Activated CD4-positive, alpha-beta T cell treated with anti-CD3 and anti-CD28 coated beads, Interleukin-2, amount 10 ng/mL, durations not matched to agents 7 days and 5 days (primary cell): ENCODE measurements at regions not wholly inside any gene's neighbourhood (a gene's known extent, or its start where the extent isn't known, plus 50 kb on each side); places are given as distances from the start of the nearest gene placed in this dataset.

ENCODE experiments used
- CTCF ChIA-PET: fragments of 350-600 bp; sonication (Branson Sonifier 250); formaldehyde crosslinking; loops from one replicate; lab custom pipeline; 2021; ENCODE audit warnings: antibody characterized with exemption; lab: Charles Lee
- POLR2A ChIA-PET: fragments of 350-600 bp; sonication (Branson Sonifier 250); formaldehyde crosslinking; loops from one replicate; lab custom pipeline; 2021; ENCODE audit warnings: antibody characterized with exemption; lab: Charles Lee
- DNase-seq: peaks from one replicate; pipeline ENCODE4 v3.0.0-alpha.2; 2020
- H3K27ac Mint-ChIP-seq: one replicate; pipeline ENCODE4 v1.8.0; 2021; ENCODE audit warnings: mild to moderate bottlenecking, moderate library complexity, mixed read lengths
- H3K27me3 Mint-ChIP-seq: one replicate; pipeline ENCODE4 v1.8.0; 2021; ENCODE audit warnings: mixed read lengths
- H3K36me3 Mint-ChIP-seq: one replicate; pipeline ENCODE4 v1.8.0; 2021; ENCODE audit warnings: low read depth, mixed read lengths
- H3K4me1 Mint-ChIP-seq: one replicate; pipeline ENCODE4 v1.8.0; 2021; ENCODE audit warnings: mixed read lengths
- H3K4me3 Mint-ChIP-seq: one replicate; pipeline ENCODE4 v1.8.0; 2021; ENCODE audit warnings: mild to moderate bottlenecking, moderate library complexity, mixed read lengths
- H3K9me3 Mint-ChIP-seq: one replicate; pipeline ENCODE4 v1.8.0; 2021; ENCODE audit warnings: mixed read lengths

DNA sequence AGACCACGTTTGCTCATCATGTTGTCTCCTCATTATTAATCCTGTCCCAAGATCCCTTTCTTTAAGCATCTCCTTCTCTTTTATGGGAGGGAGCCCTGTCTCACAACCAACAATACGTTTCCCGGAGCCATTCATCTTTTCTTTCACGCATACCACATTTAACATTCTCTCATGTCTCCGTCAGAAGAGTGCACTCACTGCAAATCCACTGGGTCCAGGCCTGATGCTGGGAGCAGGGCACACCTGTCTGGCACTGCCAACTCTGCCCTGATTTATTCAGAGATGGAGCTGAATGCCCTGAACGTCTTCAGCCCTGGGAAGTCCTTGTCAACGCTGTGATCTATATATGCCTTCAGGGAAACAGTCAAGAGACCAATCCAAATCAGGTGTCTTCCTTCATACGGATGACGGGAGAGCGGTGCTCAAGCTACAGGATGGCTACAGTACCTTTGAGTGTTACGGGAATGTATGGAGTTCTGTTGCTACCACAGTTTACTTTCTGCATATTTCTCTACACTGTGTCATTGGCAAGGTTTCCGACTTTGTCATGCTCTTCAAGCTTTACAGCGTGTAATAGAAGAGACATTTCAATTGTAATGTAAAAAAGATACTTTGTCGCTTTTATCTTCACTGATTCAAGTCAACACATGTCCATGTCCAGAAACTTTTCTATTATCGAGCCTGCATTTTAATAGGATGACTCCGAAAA is 140.4 kb upstream of the SLITRK2 start:
- POLR2A ChIA-PET, result no interaction called here

DNA sequence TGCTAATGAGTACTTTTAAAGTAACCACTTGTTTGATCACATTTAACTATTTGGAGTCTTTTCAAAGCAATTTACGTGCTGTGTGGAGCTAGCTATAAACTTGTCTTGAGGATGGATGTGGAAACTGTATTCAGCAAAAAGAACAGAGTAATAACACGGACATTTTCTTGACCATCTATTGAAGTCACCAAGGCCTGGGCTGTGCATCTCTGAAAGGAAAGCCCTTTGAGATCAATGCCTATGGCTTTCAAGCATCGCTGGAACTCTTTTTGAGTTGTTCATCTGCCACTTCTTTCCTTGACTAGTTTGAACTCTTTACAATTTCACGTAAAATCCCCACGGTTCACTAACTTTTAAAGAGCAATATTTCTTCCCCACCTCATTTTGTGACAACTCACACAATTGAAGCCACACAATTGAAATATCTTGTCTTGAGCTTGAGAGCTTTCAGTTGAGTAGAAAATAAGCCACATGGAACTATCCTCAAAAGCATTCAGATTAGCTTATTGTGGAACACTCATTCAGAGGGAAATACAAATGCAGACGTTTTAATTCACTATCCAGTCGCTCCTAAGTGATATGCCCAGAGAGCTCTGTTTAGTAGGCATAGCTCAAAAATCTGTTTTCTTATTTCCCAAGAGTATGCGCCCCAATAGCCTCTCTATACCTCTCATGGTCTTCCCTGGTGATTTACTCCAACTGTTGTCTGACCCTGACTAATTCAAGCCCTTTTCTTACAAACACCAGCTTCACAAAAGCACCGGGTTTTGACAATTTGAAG is 134.9 kb upstream of the SLITRK2 start:
- H3K4me3 Mint-ChIP-seq, result no peak overlapping the region
- DNase-seq, result no peak
- CTCF ChIA-PET, result no interaction called here
- no peak overlapping the region for H3K27ac Mint-ChIP-seq
- POLR2A ChIA-PET, result no interaction called here
- no peaks in the 10 kb centered on the region for H3K4me1 Mint-ChIP-seq
- no peaks in the 10 kb centered on the region for H3K9me3 Mint-ChIP-seq
- H3K36me3 Mint-ChIP-seq, result no peaks in the 10 kb centered on the region
- H3K27me3 Mint-ChIP-seq, result no peaks in the 10 kb centered on the region

More for the DNA sequence above, 140.4 kb upstream of the SLITRK2 start:
- Mint-ChIP-seq H3K27me3 (no peaks in the 10 kb centered on the region), H3K4me1 (no peaks in the 10 kb centered on the region), H3K4me3 (no peak overlapping the region), H3K9me3 (peaks cover 2% of the 10 kb centered on the region), H3K27ac (no peak overlapping the region), H3K36me3 (no peaks in the 10 kb centered on the region)
- DNase-seq, result no peak
- CTCF ChIA-PET, result no interaction called here

DNA sequence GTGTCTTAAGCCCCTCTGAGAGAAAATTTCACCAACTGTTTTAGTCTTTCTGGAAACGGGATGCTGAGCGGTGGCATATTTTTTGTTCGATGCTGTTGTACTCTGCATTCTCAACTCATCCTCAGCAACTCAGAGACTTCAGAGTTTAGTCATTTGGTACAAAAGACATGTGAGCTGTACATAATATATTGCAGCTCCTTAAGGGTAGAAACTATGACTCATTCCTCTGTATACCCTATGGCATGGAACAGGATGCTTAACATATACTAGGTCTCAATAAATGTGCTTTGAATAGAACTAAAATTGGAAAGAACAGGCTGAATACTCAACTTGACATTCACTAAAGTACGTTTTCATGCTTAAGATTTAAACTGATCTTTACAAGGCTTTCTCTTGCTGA is 130.5 kb upstream of the SLITRK2 start:
- H3K27ac Mint-ChIP-seq, result no peak overlapping the region
- no peak for DNase-seq
- no peaks in the 10 kb centered on the region for H3K4me1 Mint-ChIP-seq
- no peaks in the 10 kb centered on the region for H3K36me3 Mint-ChIP-seq
- CTCF ChIA-PET, result no interaction called here
- H3K4me3 Mint-ChIP-seq, result no peak overlapping the region
- POLR2A ChIA-PET, result no interaction called here
- H3K27me3 Mint-ChIP-seq, result no peaks in the 10 kb centered on the region
- peaks cover 3% of the 10 kb centered on the region for H3K9me3 Mint-ChIP-seq

DNA sequence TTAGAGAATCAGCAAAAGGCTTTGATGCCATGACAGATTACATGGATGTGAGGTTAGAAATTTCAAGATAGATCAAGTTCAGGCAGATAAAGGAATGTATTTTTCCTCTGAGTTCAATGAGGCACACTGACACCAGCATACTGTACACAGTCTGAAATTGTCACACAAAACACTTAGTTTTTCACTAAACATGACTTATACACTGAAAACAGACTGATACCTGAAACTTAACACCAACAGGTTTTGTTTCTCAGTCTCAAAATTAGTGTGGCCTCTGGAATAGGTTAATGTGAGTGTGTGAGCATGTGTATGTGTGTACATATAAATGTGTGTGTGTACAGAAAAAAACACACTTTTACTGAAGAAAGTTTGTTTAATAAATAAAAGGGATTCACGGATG is 129.9 kb upstream of the SLITRK2 start:
- CTCF ChIA-PET, result no interaction called here
- Mint-ChIP-seq H3K4me1 (no peaks in the 10 kb centered on the region), H3K27ac (no peak overlapping the region), H3K4me3 (no peak overlapping the region), H3K36me3 (no peaks in the 10 kb centered on the region), H3K9me3 (peaks cover 3% of the 10 kb centered on the region), H3K27me3 (no peaks in the 10 kb centered on the region)
- DNase-seq, result no peak
- POLR2A ChIA-PET, result no interaction called here

DNA sequence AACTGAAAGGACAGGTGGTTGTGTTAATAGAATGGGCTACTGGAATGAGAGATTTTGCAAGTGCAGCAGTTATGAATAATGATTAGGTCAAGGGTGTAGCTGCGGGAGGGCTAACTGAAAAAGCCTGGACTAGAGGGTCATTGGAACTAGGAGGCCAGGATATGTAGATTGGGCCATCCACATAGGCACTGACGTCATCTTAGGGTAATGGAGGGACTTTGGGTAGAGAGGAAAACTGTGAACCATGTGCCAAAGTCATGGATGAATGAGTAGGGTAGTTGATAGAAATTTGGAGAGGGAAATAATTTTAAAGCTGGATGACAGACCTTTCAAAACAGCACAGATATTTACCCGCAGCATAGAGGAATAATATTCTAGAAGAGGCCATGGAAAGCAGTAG is 123.6 kb upstream of the SLITRK2 start:
- H3K36me3 Mint-ChIP-seq, result no peaks in the 10 kb centered on the region
- no peak overlapping the region for H3K4me3 Mint-ChIP-seq
- H3K9me3 Mint-ChIP-seq, result peaks cover 3% of the 10 kb centered on the region
- no peaks in the 10 kb centered on the region for H3K4me1 Mint-ChIP-seq
- ChIA-PET POLR2A (no interaction called here), CTCF (no interaction called here)
- no peak for DNase-seq
- H3K27me3 Mint-ChIP-seq, result no peaks in the 10 kb centered on the region
- H3K27ac Mint-ChIP-seq, result no peak overlapping the region

DNA sequence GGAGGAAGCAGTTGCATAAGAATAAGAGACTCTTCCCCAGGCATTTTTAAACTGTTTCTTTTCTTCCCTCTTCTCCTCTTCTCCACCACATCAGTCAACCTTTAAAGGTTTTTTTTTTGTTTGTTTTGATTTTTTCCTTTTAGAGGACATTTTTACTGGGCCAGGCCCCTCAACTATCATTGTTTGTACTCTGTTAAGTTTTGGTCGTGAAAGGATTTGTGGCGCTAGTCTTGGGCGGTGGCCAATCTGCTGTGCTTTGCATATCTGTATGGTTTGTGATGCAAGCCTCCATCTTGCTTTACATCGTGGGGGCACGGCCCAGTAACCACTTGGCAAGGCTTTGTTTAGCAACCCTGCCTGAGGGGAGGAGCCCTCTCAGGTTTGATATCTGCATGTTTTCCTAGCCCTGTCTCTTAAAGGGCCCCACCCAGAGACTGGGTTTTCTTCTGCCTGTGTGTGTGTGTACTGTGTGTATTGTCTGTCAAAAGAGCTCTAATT is 101.9 kb upstream of the SLITRK2 start:
- peaks cover 2% of the 10 kb centered on the region for H3K9me3 Mint-ChIP-seq
- ChIA-PET POLR2A (no interaction called here), CTCF (no interaction called here)
- DNase-seq, result no peak
- H3K27ac Mint-ChIP-seq, result no peak overlapping the region
- no peaks in the 10 kb centered on the region for H3K4me1 Mint-ChIP-seq
- H3K27me3 Mint-ChIP-seq, result no peaks in the 10 kb centered on the region
- H3K36me3 Mint-ChIP-seq, result no peaks in the 10 kb centered on the region
- no peak overlapping the region for H3K4me3 Mint-ChIP-seq

DNA sequence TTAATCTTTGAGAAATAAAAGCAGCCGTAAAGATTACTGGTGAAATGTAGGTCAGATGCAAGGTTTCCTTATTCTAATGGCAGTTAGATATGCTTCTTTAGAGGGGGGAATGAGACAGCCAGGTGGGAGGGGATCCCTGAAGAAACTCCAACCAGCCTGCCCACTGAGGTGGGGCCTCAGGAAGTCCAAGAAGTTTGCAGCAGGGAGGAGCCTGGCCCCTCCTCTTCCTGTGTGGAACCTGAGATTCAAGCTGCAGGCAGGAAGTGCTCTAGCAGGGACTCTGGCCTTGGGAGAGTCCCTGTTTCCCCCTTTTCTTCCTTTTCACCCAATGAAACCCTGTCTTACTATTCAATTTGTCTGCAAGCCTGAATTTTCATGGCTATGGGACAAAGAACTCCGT is 101.4 kb upstream of the SLITRK2 start:
- H3K4me1 Mint-ChIP-seq, result no peaks in the 10 kb centered on the region
- no peak for DNase-seq
- H3K27ac Mint-ChIP-seq, result no peak overlapping the region
- peaks cover 2% of the 10 kb centered on the region for H3K9me3 Mint-ChIP-seq
- no peaks in the 10 kb centered on the region for H3K36me3 Mint-ChIP-seq
- ChIA-PET POLR2A (no interaction called here), CTCF (no interaction called here)
- H3K27me3 Mint-ChIP-seq, result no peaks in the 10 kb centered on the region
- no peak overlapping the region for H3K4me3 Mint-ChIP-seq

DNA sequence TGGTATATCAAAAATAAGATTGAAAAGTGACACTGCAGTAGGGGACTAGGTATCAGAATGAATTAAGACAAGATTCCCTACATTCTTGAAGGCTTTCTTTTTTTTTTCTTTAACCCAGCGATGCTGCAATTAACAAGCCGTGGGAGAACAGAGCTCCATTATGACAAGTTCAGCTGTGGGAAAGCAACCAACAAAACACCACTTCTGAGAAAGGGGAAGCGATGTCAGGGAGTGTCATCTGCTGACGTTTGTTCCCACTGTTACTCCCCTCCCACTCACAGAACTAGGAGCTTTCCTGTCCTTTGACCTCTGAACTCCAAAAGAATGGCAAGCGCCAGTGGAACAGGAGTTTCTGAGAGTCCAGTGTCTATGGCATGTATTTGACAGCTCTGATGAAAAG is 90.2 kb upstream of the SLITRK2 start:
- CTCF ChIA-PET, result interaction anchor here (1.4 kb wide), 1 partner anchor 21 kb away, joined by 3 read pairs; no protein-coding TSS in a partner anchor
- no peak for DNase-seq
- POLR2A ChIA-PET, result no interaction called here
- Mint-ChIP-seq H3K4me3 (no peak overlapping the region), H3K4me1 (no peaks in the 10 kb centered on the region), H3K36me3 (no peaks in the 10 kb centered on the region), H3K9me3 (no peaks in the 10 kb centered on the region), H3K27ac (no peak overlapping the region), H3K27me3 (no peaks in the 10 kb centered on the region)

DNA sequence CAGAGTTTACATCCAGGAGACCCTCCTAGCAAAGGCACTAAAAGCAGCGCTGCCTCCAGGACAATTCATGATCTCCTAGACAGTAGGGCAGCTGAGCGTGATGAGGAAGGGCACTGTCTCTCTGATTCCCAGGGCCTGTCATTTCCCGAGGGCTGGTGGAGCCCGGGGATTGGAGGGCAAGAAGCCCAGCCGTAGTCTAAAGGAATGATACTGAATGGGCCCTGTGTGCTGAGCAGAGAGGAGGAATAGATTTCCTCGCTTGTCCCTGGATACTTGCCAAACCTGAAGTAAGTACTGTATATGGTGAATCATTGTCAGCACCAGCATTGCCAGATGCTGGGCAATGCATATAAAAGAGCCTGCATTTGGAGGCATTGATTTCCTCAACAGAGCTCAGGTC is 88.0 kb upstream of the SLITRK2 start:
- no peak overlapping the region for H3K4me3 Mint-ChIP-seq
- no peaks in the 10 kb centered on the region for H3K27me3 Mint-ChIP-seq
- DNase-seq, result no peak
- POLR2A ChIA-PET, result no interaction called here
- no peak overlapping the region for H3K27ac Mint-ChIP-seq
- CTCF ChIA-PET, result no interaction called here
- no peaks in the 10 kb centered on the region for H3K4me1 Mint-ChIP-seq
- H3K36me3 Mint-ChIP-seq, result no peaks in the 10 kb centered on the region
- H3K9me3 Mint-ChIP-seq, result no peaks in the 10 kb centered on the region

DNA sequence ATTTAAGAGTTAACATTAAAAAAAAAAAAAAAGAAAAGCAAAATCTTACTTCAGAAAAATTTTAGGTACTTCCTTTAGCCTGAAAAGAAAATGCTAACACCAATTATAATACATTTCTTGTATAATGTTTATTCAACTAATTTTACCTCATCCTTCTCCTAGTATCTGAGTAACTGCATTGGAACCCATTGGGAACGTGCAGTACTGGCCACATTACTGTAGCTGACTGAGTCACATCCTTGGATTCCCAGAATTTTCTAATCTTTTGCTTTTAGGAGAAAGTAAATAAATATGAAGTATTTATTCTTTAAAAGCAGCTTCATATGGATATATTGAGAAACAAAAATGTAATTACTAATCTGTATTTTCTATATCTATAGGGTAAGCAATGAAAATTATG is 82.6 kb upstream of the SLITRK2 start:
- no peaks in the 10 kb centered on the region for H3K36me3 Mint-ChIP-seq
- H3K27me3 Mint-ChIP-seq, result no peaks in the 10 kb centered on the region
- POLR2A ChIA-PET, result no interaction called here
- no peaks in the 10 kb centered on the region for H3K9me3 Mint-ChIP-seq
- H3K27ac Mint-ChIP-seq, result no peak overlapping the region
- H3K4me1 Mint-ChIP-seq, result no peaks in the 10 kb centered on the region
- CTCF ChIA-PET, result no interaction called here
- no peak overlapping the region for H3K4me3 Mint-ChIP-seq
- no peak for DNase-seq

DNA sequence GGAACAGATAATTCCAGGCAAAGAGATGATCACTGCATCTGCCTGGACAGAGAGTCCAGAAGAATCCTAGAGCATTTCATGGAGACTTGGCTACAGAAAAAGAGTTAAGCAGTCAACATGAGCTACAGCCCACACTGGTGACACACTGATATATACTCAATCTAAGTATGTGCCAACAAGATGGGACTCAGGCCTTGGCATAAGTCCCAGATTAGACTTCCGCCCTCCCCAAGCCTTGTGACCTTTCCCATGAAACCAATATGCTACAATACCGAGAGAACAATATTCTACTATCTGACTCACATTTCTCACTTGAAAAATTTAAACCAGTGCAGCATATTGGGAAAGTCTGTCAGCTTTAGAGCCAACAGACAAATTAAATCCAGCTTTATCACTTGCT is 65.7 kb upstream of the SLITRK2 start:
- no peaks in the 10 kb centered on the region for H3K27me3 Mint-ChIP-seq
- H3K4me3 Mint-ChIP-seq, result no peak overlapping the region
- no peaks in the 10 kb centered on the region for H3K4me1 Mint-ChIP-seq
- POLR2A ChIA-PET, result no interaction called here
- DNase-seq, result no peak
- CTCF ChIA-PET, result no interaction called here
- no peaks in the 10 kb centered on the region for H3K36me3 Mint-ChIP-seq
- H3K9me3 Mint-ChIP-seq, result no peaks in the 10 kb centered on the region
- no peak overlapping the region for H3K27ac Mint-ChIP-seq
